ENCODE measurements at regions not wholly inside any gene's neighbourhood (a gene's known extent, or its start where the extent isn't known, plus 50 kb on each side); places are given as distances from the start of the nearest gene placed in this dataset.

DNA sequence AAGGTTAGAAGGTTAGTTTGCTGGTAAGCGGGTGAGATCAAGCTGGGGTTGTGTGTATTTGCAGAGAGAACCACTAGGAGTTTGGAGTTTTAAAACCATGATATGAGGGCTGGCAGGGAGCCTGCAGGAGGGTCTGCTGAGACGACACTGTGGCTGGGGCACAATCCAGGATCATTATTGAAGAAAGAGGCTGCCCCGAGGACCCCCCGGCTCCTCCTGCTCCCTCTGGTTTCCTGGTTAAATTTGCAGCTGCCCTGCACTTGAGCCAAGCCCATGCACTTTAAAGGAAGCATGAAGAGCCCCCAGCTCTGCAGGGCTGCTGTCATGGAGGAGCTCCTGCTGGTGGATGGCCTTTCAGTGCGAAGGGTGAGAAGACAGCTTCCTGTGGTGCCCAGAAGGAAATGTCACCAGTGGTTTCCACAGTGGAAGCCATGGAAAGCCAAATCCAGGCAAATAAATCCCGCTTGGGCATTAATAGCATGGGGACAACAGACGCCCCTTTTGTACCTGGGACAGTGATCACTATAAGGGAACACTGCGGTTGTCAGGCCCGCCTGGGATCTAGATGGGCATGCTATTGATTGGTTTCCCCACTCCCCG, 140.7 kb downstream of the NSG2 start:
- TF ChIP-seq, protein P1, sequence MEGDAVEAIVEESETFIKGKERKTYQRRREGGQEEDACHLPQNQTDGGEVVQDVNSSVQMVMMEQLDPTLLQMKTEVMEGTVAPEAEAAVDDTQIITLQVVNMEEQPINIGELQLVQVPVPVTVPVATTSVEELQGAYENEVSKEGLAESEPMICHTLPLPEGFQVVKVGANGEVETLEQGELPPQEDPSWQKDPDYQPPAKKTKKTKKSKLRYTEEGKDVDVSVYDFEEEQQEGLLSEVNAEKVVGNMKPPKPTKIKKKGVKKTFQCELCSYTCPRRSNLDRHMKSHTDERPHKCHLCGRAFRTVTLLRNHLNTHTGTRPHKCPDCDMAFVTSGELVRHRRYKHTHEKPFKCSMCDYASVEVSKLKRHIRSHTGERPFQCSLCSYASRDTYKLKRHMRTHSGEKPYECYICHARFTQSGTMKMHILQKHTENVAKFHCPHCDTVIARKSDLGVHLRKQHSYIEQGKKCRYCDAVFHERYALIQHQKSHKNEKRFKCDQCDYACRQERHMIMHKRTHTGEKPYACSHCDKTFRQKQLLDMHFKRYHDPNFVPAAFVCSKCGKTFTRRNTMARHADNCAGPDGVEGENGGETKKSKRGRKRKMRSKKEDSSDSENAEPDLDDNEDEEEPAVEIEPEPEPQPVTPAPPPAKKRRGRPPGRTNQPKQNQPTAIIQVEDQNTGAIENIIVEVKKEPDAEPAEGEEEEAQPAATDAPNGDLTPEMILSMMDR (IDR thresholded peaks at IDR 0.05; ENCODE audit: insufficient read depth, low read length) = no peak
- TF ChIP-seq, protein P2, sequence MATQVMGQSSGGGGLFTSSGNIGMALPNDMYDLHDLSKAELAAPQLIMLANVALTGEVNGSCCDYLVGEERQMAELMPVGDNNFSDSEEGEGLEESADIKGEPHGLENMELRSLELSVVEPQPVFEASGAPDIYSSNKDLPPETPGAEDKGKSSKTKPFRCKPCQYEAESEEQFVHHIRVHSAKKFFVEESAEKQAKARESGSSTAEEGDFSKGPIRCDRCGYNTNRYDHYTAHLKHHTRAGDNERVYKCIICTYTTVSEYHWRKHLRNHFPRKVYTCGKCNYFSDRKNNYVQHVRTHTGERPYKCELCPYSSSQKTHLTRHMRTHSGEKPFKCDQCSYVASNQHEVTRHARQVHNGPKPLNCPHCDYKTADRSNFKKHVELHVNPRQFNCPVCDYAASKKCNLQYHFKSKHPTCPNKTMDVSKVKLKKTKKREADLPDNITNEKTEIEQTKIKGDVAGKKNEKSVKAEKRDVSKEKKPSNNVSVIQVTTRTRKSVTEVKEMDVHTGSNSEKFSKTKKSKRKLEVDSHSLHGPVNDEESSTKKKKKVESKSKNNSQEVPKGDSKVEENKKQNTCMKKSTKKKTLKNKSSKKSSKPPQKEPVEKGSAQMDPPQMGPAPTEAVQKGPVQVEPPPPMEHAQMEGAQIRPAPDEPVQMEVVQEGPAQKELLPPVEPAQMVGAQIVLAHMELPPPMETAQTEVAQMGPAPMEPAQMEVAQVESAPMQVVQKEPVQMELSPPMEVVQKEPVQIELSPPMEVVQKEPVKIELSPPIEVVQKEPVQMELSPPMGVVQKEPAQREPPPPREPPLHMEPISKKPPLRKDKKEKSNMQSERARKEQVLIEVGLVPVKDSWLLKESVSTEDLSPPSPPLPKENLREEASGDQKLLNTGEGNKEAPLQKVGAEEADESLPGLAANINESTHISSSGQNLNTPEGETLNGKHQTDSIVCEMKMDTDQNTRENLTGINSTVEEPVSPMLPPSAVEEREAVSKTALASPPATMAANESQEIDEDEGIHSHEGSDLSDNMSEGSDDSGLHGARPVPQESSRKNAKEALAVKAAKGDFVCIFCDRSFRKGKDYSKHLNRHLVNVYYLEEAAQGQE (IDR thresholded peaks at IDR 0.05; ENCODE audit: insufficient replicate concordance, low read depth) = no peak
